ENCODE measurements at regions not wholly inside any gene's neighbourhood (a gene's known extent, or its start where the extent isn't known, plus 50 kb on each side); places are given as distances from the start of the nearest gene placed in this dataset.
A peak's percentile ranks its signal among the peaks of the same experiment; 100 is the strongest.

GRCh38 chr13:62544928-62545327 lies 1129.3 kb upstream of the PCDH20 start:
- POLR2A ChIA-PET = no interaction called here
- DNase-seq (ENCODE audit: low read depth, low spot score) = no peak
- 0 out of 2 replicates have a peak, but pooled peaks have one; percentile 6 for TF ChIP-seq CTCF (IDR thresholded peaks at IDR 0.05; ENCODE audit: low read depth, low read length)
- no peak overlapping the region for H3K27ac ChIP-seq (ENCODE audit: low read depth, low read length)
- H3K4me3 ChIP-seq (ENCODE audit: low read depth, low read length) = no peak overlapping the region
- no peaks in the 10 kb centered on the region for H3K9me3 ChIP-seq (ENCODE audit: control insufficient read depth, insufficient read depth, low read length)
- CTCF ChIA-PET = no interaction called here
- H3K27me3 ChIP-seq (ENCODE audit: control insufficient read depth, insufficient read depth, low read length) = no peaks in the 10 kb centered on the region

GRCh38 chr13:62537593-62537992 lies 1121.9 kb upstream of the PCDH20 start:
- Histone ChIP-seq H3K9me3 (ENCODE audit: control insufficient read depth, insufficient read depth, low read length) (no peaks in the 10 kb centered on the region), H3K4me3 (ENCODE audit: low read depth, low read length) (no peak overlapping the region), H3K27me3 (ENCODE audit: control insufficient read depth, insufficient read depth, low read length) (no peaks in the 10 kb centered on the region), H3K27ac (ENCODE audit: low read depth, low read length) (no peak overlapping the region)
- POLR2A ChIA-PET = no interaction called here
- no peak for DNase-seq (ENCODE audit: low read depth, low spot score)
- no peak for TF ChIP-seq CTCF (IDR thresholded peaks at IDR 0.05; ENCODE audit: low read depth, low read length)
- CTCF ChIA-PET = no interaction called here

- H3K9me3 ChIP-seq (ENCODE audit: control insufficient read depth, insufficient read depth, low read length) = no peaks in the 10 kb centered on the region
- CTCF ChIA-PET = interaction anchor here (1.0 kb wide), 2 partner anchors 14 to 15 kb away, joined by 3 read pairs; no protein-coding TSS in a partner anchor
Observed at GRCh38 chr13:62525652-62526051, 1110.0 kb upstream of the PCDH20 start.

GRCh38 chr13:62524498-62524897 lies 1108.8 kb upstream of the PCDH20 start:
- H3K27me3 ChIP-seq (ENCODE audit: control insufficient read depth, insufficient read depth, low read length) = no peaks in the 10 kb centered on the region
- no peak overlapping the region for H3K27ac ChIP-seq (ENCODE audit: low read depth, low read length)
- no peak overlapping the region for H3K4me3 ChIP-seq (ENCODE audit: low read depth, low read length)
- CTCF ChIA-PET = interaction anchor here (0.6 kb wide), 1 partner anchor 13 kb away, joined by 3 read pairs; no protein-coding TSS in a partner anchor
- POLR2A ChIA-PET = no interaction called here
- no peaks in the 10 kb centered on the region for H3K9me3 ChIP-seq (ENCODE audit: control insufficient read depth, insufficient read depth, low read length)
- TF ChIP-seq CTCF (IDR thresholded peaks at IDR 0.05; ENCODE audit: low read depth, low read length) = no peak
- no peak for DNase-seq (ENCODE audit: low read depth, low spot score)

More at GRCh38 chr13:62525652-62526051, 1110.0 kb upstream of the PCDH20 start:
- TF ChIP-seq CTCF (IDR thresholded peaks at IDR 0.05; ENCODE audit: low read depth, low read length) = no peak
- Histone ChIP-seq H3K27ac (ENCODE audit: low read depth, low read length) (no peak overlapping the region), H3K4me3 (ENCODE audit: low read depth, low read length) (no peak overlapping the region), H3K27me3 (ENCODE audit: control insufficient read depth, insufficient read depth, low read length) (no peaks in the 10 kb centered on the region)
- DNase-seq (ENCODE audit: low read depth, low spot score) = no peak
- POLR2A ChIA-PET = no interaction called here

GRCh38 chr13:62524061-62524460 lies 1108.4 kb upstream of the PCDH20 start:
- CTCF ChIA-PET = interaction anchor here (0.6 kb wide), 1 partner anchor 13 kb away, joined by 3 read pairs; no protein-coding TSS in a partner anchor
- TF ChIP-seq CTCF (IDR thresholded peaks at IDR 0.05; ENCODE audit: low read depth, low read length) = no peak
- no peaks in the 10 kb centered on the region for H3K9me3 ChIP-seq (ENCODE audit: control insufficient read depth, insufficient read depth, low read length)
- DNase-seq (ENCODE audit: low read depth, low spot score) = no peak
- H3K4me3 ChIP-seq (ENCODE audit: low read depth, low read length) = no peak overlapping the region
- no peak overlapping the region for H3K27ac ChIP-seq (ENCODE audit: low read depth, low read length)
- H3K27me3 ChIP-seq (ENCODE audit: control insufficient read depth, insufficient read depth, low read length) = no peaks in the 10 kb centered on the region
- POLR2A ChIA-PET = no interaction called here

All from AG04450 (cell line).